Rectal smooth muscle tissue (tissue), 1 donor: ENCODE measurements at regions not wholly inside any gene's neighbourhood (a gene's known extent, or its start where the extent isn't known, plus 50 kb on each side); places are given as distances from the start of the nearest gene placed in this dataset.

Source experiments
- H3K27ac ChIP-seq: one replicate; pipeline ENCODE4 v1.7.0; 2013; ENCODE audit warnings: low read depth, low read length, inconsistent platforms
- H3K27me3 ChIP-seq: one replicate; pipeline ENCODE4 v1.7.0; 2013; ENCODE audit warnings: low read length; ENCODE audit not compliant: control insufficient read depth, insufficient read depth
- H3K36me3 ChIP-seq: one replicate; pipeline ENCODE4 v1.7.0; 2013; ENCODE audit warnings: low read length; ENCODE audit not compliant: control insufficient read depth, insufficient read depth
- H3K4me1 ChIP-seq: one replicate; pipeline ENCODE4 v1.7.0; 2013; ENCODE audit warnings: low read length; ENCODE audit not compliant: control insufficient read depth, insufficient read depth
- H3K4me3 ChIP-seq: one replicate; pipeline ENCODE4 v1.7.0; 2013; ENCODE audit warnings: low read length
- H3K9ac ChIP-seq: one replicate; pipeline ENCODE4 v1.7.0; 2013; ENCODE audit warnings: low read length

GRCh38 chr16:14341324-14342225, 270.5 kb downstream of the MRTFB start:
- no peak overlapping the region for H3K4me3 ChIP-seq
- no peak overlapping the region for H3K9ac ChIP-seq
- no peaks in the 10 kb centered on the region for H3K4me1 ChIP-seq
- H3K27ac ChIP-seq: no peak overlapping the region
- no peaks in the 10 kb centered on the region for H3K36me3 ChIP-seq
- H3K27me3 ChIP-seq: no peaks in the 10 kb centered on the region

- Histone ChIP-seq H3K4me3 (no peak overlapping the region), H3K4me1 (no peaks in the 10 kb centered on the region), H3K27ac (no peak overlapping the region), H3K9ac (no peak overlapping the region), H3K27me3 (no peaks in the 10 kb centered on the region), H3K36me3 (no peaks in the 10 kb centered on the region)
Measured at GRCh38 chr16:14339694-14340093, 268.6 kb downstream of the MRTFB start.

GRCh38 chr16:14338969-14339368, 267.9 kb downstream of the MRTFB start:
- Histone ChIP-seq H3K4me1 (no peaks in the 10 kb centered on the region), H3K27ac (no peak overlapping the region), H3K27me3 (no peaks in the 10 kb centered on the region), H3K4me3 (no peak overlapping the region), H3K9ac (no peak overlapping the region), H3K36me3 (no peaks in the 10 kb centered on the region)

- Histone ChIP-seq H3K4me1 (no peaks in the 10 kb centered on the region), H3K4me3 (no peak overlapping the region), H3K27me3 (no peaks in the 10 kb centered on the region), H3K27ac (no peak overlapping the region), H3K36me3 (no peaks in the 10 kb centered on the region), H3K9ac (no peak overlapping the region)
Measured at GRCh38 chr16:14338236-14338635, 267.1 kb downstream of the MRTFB start.

GRCh38 chr16:14337303-14338191, 266.4 kb downstream of the MRTFB start:
- no peaks in the 10 kb centered on the region for H3K27me3 ChIP-seq
- H3K9ac ChIP-seq: no peak overlapping the region
- no peaks in the 10 kb centered on the region for H3K4me1 ChIP-seq
- H3K36me3 ChIP-seq: no peaks in the 10 kb centered on the region
- H3K27ac ChIP-seq: no peak overlapping the region
- H3K4me3 ChIP-seq: peak overlapping the region; percentile 45

- H3K27ac ChIP-seq: no peak overlapping the region
- no peak overlapping the region for H3K4me3 ChIP-seq
- H3K4me1 ChIP-seq: no peaks in the 10 kb centered on the region
- no peak overlapping the region for H3K9ac ChIP-seq
- H3K27me3 ChIP-seq: no peaks in the 10 kb centered on the region
- H3K36me3 ChIP-seq: no peaks in the 10 kb centered on the region
Measured at GRCh38 chr16:14335297-14335696, 264.2 kb downstream of the MRTFB start.

GRCh38 chr16:14334366-14335080, 263.4 kb downstream of the MRTFB start:
- Histone ChIP-seq H3K9ac (no peak overlapping the region), H3K27me3 (no peaks in the 10 kb centered on the region), H3K27ac (no peak overlapping the region), H3K36me3 (no peaks in the 10 kb centered on the region), H3K4me1 (no peaks in the 10 kb centered on the region), H3K4me3 (no peak overlapping the region)

GRCh38 chr16:14333361-14333760, 262.2 kb downstream of the MRTFB start:
- Histone ChIP-seq H3K36me3 (no peaks in the 10 kb centered on the region), H3K27ac (no peak overlapping the region), H3K27me3 (no peaks in the 10 kb centered on the region), H3K9ac (no peak overlapping the region), H3K4me1 (no peaks in the 10 kb centered on the region), H3K4me3 (no peak overlapping the region)

GRCh38 chr16:14331020-14331419, 259.9 kb downstream of the MRTFB start:
- Histone ChIP-seq H3K4me1 (no peaks in the 10 kb centered on the region), H3K27me3 (no peaks in the 10 kb centered on the region), H3K9ac (no peak overlapping the region), H3K27ac (no peak overlapping the region), H3K36me3 (no peaks in the 10 kb centered on the region), H3K4me3 (no peak overlapping the region)

GRCh38 chr16:14329727-14330350, 258.7 kb downstream of the MRTFB start:
- H3K27me3 ChIP-seq: no peaks in the 10 kb centered on the region
- no peak overlapping the region for H3K9ac ChIP-seq
- no peaks in the 10 kb centered on the region for H3K36me3 ChIP-seq
- no peak overlapping the region for H3K27ac ChIP-seq
- no peaks in the 10 kb centered on the region for H3K4me1 ChIP-seq
- H3K4me3 ChIP-seq: no peak overlapping the region

- no peak overlapping the region for H3K27ac ChIP-seq
- no peaks in the 10 kb centered on the region for H3K36me3 ChIP-seq
- no peaks in the 10 kb centered on the region for H3K27me3 ChIP-seq
- H3K9ac ChIP-seq: no peak overlapping the region
- H3K4me1 ChIP-seq: no peaks in the 10 kb centered on the region
- H3K4me3 ChIP-seq: no peak overlapping the region
Measured at GRCh38 chr16:14325502-14326401, 254.6 kb downstream of the MRTFB start.
